Keratinocyte (primary cell): ENCODE measurements at regions not wholly inside any gene's neighbourhood (a gene's known extent, or its start where the extent isn't known, plus 50 kb on each side); places are given as distances from the start of the nearest gene placed in this dataset.

Source experiments
- DNase-seq: peaks from one replicate; pipeline ENCODE4 v3.0.0-alpha.2; 2011; ENCODE audit warnings: low read depth, missing footprints, low spot score
- FAIRE-seq: peaks from 2 replicates; lab custom pipeline; 2011; peaks lifted over from hg19 to GRCh38; lab: Jason Lieb, UNC
- H2AFZ ChIP-seq: 2 replicates; pipeline ENCODE4 v1.6.0; 2012; ENCODE audit warnings: low read length, control low read depth, inconsistent platforms; ENCODE audit not compliant: control insufficient read depth
- H3K27ac ChIP-seq: 2 replicates; pipeline ENCODE4 v1.5.1; 2011; ENCODE audit warnings: low read length; ENCODE audit not compliant: control insufficient read depth, insufficient read depth
- H3K27me3 ChIP-seq: 3 replicates; pipeline ENCODE4 v1.6.0; 2011; ENCODE audit warnings: low read length; ENCODE audit not compliant: control insufficient read depth, insufficient read depth; ENCODE audit errors: extremely low read depth
- H3K36me3 ChIP-seq, 2 experiments: 2 replicates in 1 of 2; 3 replicates in 1 of 2; pipeline ENCODE4 v1.5.1; 2011; ENCODE audit warnings: low read length in 2 of 2, mild to moderate bottlenecking in 1 of 2; ENCODE audit not compliant: control insufficient read depth in 2 of 2, insufficient read depth in 2 of 2; ENCODE audit errors: extremely low read depth in 1 of 2
- H3K4me1 ChIP-seq: 3 replicates; pipeline ENCODE4 v1.5.1; 2011; ENCODE audit warnings: low read length; ENCODE audit not compliant: control insufficient read depth, insufficient read depth; ENCODE audit errors: extremely low read depth
- H3K4me2 ChIP-seq: 3 replicates; pipeline ENCODE4 v1.6.0; 2011; ENCODE audit warnings: low read depth, low read length; ENCODE audit not compliant: control insufficient read depth, insufficient read depth; ENCODE audit errors: extremely low read depth
- H3K4me3 ChIP-seq, 3 experiments: fragments of 200-600 bp in 1 of 3; sonication (generic) in 1 of 3; 2 replicates in 2 of 3; 3 replicates in 1 of 3; pipeline ENCODE4 v1.5.1; 2011 to 2016; ENCODE audit warnings: low read length in 3 of 3, mild to moderate bottlenecking in 3 of 3, control low read depth in 2 of 3, inconsistent platforms in 1 of 3, low read depth in 1 of 3, mixed read lengths in 1 of 3, mixed run types in 1 of 3, moderate library complexity in 1 of 3; ENCODE audit not compliant: control insufficient read depth in 2 of 3, insufficient read depth in 2 of 3; ENCODE audit errors: extremely low read depth in 1 of 3
- H3K79me2 ChIP-seq: 2 replicates; pipeline ENCODE4 v1.6.0; 2012; ENCODE audit warnings: low read length; ENCODE audit not compliant: control insufficient read depth, insufficient read depth
- H3K9ac ChIP-seq: 3 replicates; pipeline ENCODE4 v1.6.0; 2011; ENCODE audit warnings: low read length; ENCODE audit not compliant: control insufficient read depth, insufficient read depth; ENCODE audit errors: extremely low read depth
- H3K9me1 ChIP-seq: 3 replicates; pipeline ENCODE4 v1.6.0; 2011; ENCODE audit warnings: low read length; ENCODE audit not compliant: control insufficient read depth, insufficient read depth; ENCODE audit errors: extremely low read depth
- H3K9me3 ChIP-seq: 2 replicates; pipeline ENCODE4 v1.5.1; 2012; ENCODE audit warnings: low read depth, low read length; ENCODE audit not compliant: control insufficient read depth
- H4K20me1 ChIP-seq: 3 replicates; pipeline ENCODE4 v1.6.0; 2011; ENCODE audit warnings: low read length; ENCODE audit not compliant: control insufficient read depth, insufficient read depth; ENCODE audit errors: extremely low read depth
- EZH2 ChIP-seq: IDR thresholded peaks from one replicate; pipeline ENCODE4 v1.6.1; 2012; ENCODE audit warnings: inconsistent platforms, mild to moderate bottlenecking, low read length, moderate library complexity
- dilution Hi-C: fragments of 300-500 bp; cut with MboI; formaldehyde crosslinking; loops from one replicate; pipeline ENCODE4 v1.7.0; 2020; ENCODE audit warnings: low sequenced_read_pairs; ENCODE audit not compliant: extremely low pct_ligation_motif_present
- TF ChIP-seq, protein P1 (sequence below), 3 experiments: IDR thresholded peaks in 1 of 3; conservative IDR thresholded peaks in 1 of 3; optimal IDR thresholded peaks in 1 of 3; 2 replicates in 2 of 3; 3 replicates in 1 of 3; pipeline versions ENCODE3 to v1.5.1; 2011; ENCODE audit warnings: low read length in 3 of 3, mild to moderate bottlenecking in 3 of 3, moderate library complexity in 2 of 3, control low read depth in 1 of 3, inconsistent platforms in 1 of 3; ENCODE audit not compliant: insufficient read depth in 2 of 3; ENCODE audit errors: extremely low read depth in 1 of 3

DNA sequence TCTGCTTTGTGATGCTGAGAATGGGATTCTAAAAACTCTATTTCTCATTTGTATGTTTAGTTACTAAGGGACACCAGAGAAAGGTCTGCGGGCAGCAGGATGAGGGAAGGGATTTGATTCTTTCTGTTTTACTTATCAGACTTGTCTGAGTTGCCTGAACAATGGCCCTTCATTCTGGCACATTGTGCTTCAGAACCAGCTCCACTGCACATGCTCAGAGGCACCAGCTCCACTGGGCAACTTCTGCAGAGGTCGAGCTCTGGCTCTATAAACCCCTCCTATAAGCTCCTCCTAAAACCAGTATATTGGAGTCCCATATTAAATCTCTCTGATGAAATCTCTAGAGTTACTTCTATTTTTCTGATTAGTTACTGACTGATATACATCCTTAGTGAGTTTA is 453.2 kb upstream of the CDIN1 start:
- Histone ChIP-seq H3K4me2 (no peak overlapping the region), H3K27me3 (no peaks in the 10 kb centered on the region), H3K9ac (no peak overlapping the region), H3K9me3 (no peaks in the 10 kb centered on the region), H3K4me3 (no peak overlapping the region), H3K27ac (no peak overlapping the region), H3K36me3 (no peaks in the 10 kb centered on the region), H3K79me2 (no peaks in the 10 kb centered on the region), H4K20me1 (no peaks in the 10 kb centered on the region), H3K4me1 (peaks cover 4% of the 10 kb centered on the region), H2AFZ (no peak overlapping the region), H3K9me1 (no peaks in the 10 kb centered on the region)
- DNase-seq (no peak), FAIRE-seq (no peak)
- TF ChIP-seq EZH2, result no peak
- TF ChIP-seq, protein P1, sequence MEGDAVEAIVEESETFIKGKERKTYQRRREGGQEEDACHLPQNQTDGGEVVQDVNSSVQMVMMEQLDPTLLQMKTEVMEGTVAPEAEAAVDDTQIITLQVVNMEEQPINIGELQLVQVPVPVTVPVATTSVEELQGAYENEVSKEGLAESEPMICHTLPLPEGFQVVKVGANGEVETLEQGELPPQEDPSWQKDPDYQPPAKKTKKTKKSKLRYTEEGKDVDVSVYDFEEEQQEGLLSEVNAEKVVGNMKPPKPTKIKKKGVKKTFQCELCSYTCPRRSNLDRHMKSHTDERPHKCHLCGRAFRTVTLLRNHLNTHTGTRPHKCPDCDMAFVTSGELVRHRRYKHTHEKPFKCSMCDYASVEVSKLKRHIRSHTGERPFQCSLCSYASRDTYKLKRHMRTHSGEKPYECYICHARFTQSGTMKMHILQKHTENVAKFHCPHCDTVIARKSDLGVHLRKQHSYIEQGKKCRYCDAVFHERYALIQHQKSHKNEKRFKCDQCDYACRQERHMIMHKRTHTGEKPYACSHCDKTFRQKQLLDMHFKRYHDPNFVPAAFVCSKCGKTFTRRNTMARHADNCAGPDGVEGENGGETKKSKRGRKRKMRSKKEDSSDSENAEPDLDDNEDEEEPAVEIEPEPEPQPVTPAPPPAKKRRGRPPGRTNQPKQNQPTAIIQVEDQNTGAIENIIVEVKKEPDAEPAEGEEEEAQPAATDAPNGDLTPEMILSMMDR (optimal IDR thresholded peaks at IDR 0.05 in 1 of 3, IDR thresholded peaks at IDR 0.05 in 1 of 3, conservative IDR thresholded peaks at IDR 0.05 in 1 of 3; ENCODE audit: extremely low read depth in 1 of 3, insufficient read depth in 2 of 3, low read length in 3 of 3), result no peak
- dilution Hi-C loops, result no loop called here

DNA sequence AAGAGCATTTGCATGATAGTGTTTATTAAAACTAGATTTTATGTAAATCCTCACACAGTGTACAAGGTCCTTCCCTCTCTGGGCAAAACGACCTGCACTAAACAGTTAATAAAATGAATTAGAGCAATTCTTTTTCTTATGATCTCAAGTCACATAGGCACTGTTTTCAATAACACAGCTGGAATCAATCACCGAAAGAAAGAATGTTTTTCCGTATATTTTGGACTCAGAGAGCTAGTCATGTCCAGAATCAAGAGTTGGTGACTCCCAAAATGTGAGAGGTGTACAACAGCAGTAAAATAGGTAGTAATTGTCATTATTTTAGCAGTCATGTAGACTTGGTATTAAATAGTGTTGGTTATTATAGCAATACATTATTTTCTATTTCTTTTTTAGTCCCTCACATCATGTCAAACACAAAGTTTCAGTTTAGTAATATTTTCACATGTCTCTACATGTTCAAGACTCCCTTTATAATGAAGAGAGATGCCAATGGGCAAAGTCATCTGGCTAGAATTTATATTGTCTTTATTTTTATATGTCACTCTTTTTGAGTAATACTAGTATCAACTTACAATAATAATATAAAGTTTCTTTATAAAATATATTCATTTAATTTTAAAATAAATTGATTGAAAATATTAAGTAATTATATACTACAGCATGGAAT is 448.6 kb upstream of the CDIN1 start:
- H3K79me2 ChIP-seq, result no peaks in the 10 kb centered on the region
- H3K9ac ChIP-seq, result no peak overlapping the region
- H3K4me2 ChIP-seq, result peak overlapping the region; percentile 49
- dilution Hi-C loops, result no loop called here
- no peaks in the 10 kb centered on the region for H3K36me3 ChIP-seq
- H3K27ac ChIP-seq, result no peak overlapping the region
- no peak for TF ChIP-seq EZH2
- TF ChIP-seq, protein P1 (optimal IDR thresholded peaks at IDR 0.05 in 1 of 3, IDR thresholded peaks at IDR 0.05 in 1 of 3, conservative IDR thresholded peaks at IDR 0.05 in 1 of 3; ENCODE audit: extremely low read depth in 1 of 3, insufficient read depth in 2 of 3, low read length in 3 of 3), result no peak
- H3K4me1 ChIP-seq, result peaks cover 8% of the 10 kb centered on the region
- no peaks in the 10 kb centered on the region for H3K9me1 ChIP-seq
- no peaks in the 10 kb centered on the region for H3K9me3 ChIP-seq
- DNase-seq (peak; percentile 5), FAIRE-seq (no peak)
- H4K20me1 ChIP-seq, result no peaks in the 10 kb centered on the region
- H3K4me3 ChIP-seq, result no peak overlapping the region
- no peaks in the 10 kb centered on the region for H3K27me3 ChIP-seq
- peak overlapping the region; percentile 61 for H2AFZ ChIP-seq
